ENCODE measurements at regions not wholly inside any gene's neighbourhood (a gene's known extent, or its start where the extent isn't known, plus 50 kb on each side); places are given as distances from the start of the nearest gene placed in this dataset.

DNA sequence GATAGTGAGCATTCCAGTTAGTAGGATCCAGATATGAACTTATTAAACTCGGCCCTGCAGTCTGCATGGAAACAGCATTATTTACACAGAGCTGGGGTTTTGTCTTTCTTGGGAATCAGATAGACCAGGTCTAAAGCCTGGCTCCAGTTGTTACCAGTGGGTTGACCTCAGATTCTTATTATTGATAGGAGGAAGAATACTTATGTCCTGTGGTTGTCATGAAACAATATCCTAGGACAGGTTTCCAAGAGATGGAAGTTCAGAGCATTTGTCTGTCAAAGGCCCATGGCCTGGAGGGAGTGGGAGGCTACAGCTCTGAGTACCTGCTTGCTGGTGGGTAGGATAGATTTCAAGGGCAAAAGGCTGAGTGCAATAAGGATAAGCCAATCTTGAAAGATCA, 129.2 kb downstream of the BOD1 start:
- Histone ChIP-seq H3K4me3 (replicated peaks in 1 of 3; ENCODE audit: insufficient read depth in 1 of 3, low read depth in 1 of 3, low read length in 3 of 3) (no peak overlapping the region), H3K4me2 (ENCODE audit: insufficient read depth, low read length) (no peak overlapping the region), H3K9ac (replicated peaks; ENCODE audit: extremely low read depth, insufficient read depth, low read length) (no peak overlapping the region), H3K27ac (ENCODE audit: insufficient read depth, low read depth, low read length) (no peak overlapping the region), H2AFZ (ENCODE audit: low read depth, low read length) (no peak overlapping the region), H3K9me3 (replicated peaks; ENCODE audit: control insufficient read depth, insufficient read depth, low read length) (no peaks in the 10 kb centered on the region), H4K20me1 (replicated peaks; ENCODE audit: control insufficient read depth, extremely low read depth, insufficient read depth, low read length) (no peaks in the 10 kb centered on the region), H3K4me1 (ENCODE audit: control insufficient read depth, extremely low read depth, insufficient read depth, low read length) (no peaks in the 10 kb centered on the region), H3K9me1 (replicated peaks; ENCODE audit: control insufficient read depth, extremely low read depth, insufficient read depth, low read length) (no peaks in the 10 kb centered on the region), H3K36me3 (ENCODE audit: control insufficient read depth in 2 of 2, extremely low read depth in 1 of 2, insufficient read depth in 2 of 2, low read length in 2 of 2) (no peaks in the 10 kb centered on the region), H3K79me2 (ENCODE audit: control insufficient read depth, insufficient read depth, low read length) (no peaks in the 10 kb centered on the region), H3K27me3 (ENCODE audit: control insufficient read depth in 2 of 2, insufficient read depth in 2 of 2, low read length in 2 of 2) (no peaks in the 10 kb centered on the region)
- dilution Hi-C loops (cut with MboI; ENCODE audit: extremely low pct_ligation_motif_present, low sequenced_read_pairs) (no loop called here), intact Hi-C loops (cut with micrococcal nuclease) (no loop called here)
- DNase-seq (ENCODE audit: low read depth, low spot score) (no peak), FAIRE-seq (no peak)
- TF ChIP-seq FOS (IDR thresholded peaks at IDR 0.05; ENCODE audit: borderline replicate concordance, insufficient read depth, low read length) (no peak), JUN (IDR thresholded peaks at IDR 0.05; ENCODE audit: borderline replicate concordance, insufficient read depth, insufficient read length, low read depth) (no peak), MYC (IDR thresholded peaks at IDR 0.05; ENCODE audit: low read depth, low read length) (no peak), GATA2 (IDR thresholded peaks at IDR 0.05; ENCODE audit: insufficient read depth, insufficient read length, low read depth, low read length) (no peak), MAX (IDR thresholded peaks at IDR 0.05; ENCODE audit: insufficient read depth, insufficient read length) (no peak)
- TF ChIP-seq, protein P1, sequence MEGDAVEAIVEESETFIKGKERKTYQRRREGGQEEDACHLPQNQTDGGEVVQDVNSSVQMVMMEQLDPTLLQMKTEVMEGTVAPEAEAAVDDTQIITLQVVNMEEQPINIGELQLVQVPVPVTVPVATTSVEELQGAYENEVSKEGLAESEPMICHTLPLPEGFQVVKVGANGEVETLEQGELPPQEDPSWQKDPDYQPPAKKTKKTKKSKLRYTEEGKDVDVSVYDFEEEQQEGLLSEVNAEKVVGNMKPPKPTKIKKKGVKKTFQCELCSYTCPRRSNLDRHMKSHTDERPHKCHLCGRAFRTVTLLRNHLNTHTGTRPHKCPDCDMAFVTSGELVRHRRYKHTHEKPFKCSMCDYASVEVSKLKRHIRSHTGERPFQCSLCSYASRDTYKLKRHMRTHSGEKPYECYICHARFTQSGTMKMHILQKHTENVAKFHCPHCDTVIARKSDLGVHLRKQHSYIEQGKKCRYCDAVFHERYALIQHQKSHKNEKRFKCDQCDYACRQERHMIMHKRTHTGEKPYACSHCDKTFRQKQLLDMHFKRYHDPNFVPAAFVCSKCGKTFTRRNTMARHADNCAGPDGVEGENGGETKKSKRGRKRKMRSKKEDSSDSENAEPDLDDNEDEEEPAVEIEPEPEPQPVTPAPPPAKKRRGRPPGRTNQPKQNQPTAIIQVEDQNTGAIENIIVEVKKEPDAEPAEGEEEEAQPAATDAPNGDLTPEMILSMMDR (IDR thresholded peaks at IDR 0.05; ENCODE audit: extremely low read depth in 1 of 2, insufficient read depth in 1 of 2, low read depth in 1 of 2, low read length in 2 of 2): no peak
- CTCF ChIA-PET: interaction anchor here (1.0 kb wide), 1 partner anchor 193 kb away, joined by 3 read pairs; no protein-coding TSS in a partner anchor
- POLR2A ChIA-PET: no interaction called here
- no TSS peak for BruUV-seq (replicated peaks)
